Loucy (cell line): ENCODE measurements at regions not wholly inside any gene's neighbourhood (a gene's known extent, or its start where the extent isn't known, plus 50 kb on each side); places are given as distances from the start of the nearest gene placed in this dataset.

Source experiments
- H2AFZ ChIP-seq: fragments of 200-600 bp; sonication (generic); 2 replicates; pipeline ENCODE4 v1.6.0; 2016; ENCODE audit warnings: antibody characterized with exemption, mild to moderate bottlenecking, low read length, moderate library complexity
- H3F3A ChIP-seq: fragments of 200-600 bp; 2 replicates; pipeline ENCODE4 v1.6.0; 2016; ENCODE audit warnings: antibody characterized with exemption, low read depth, mild to moderate bottlenecking
- H3K27me3 ChIP-seq: fragments of 200-600 bp; sonication (generic); 2 replicates; pipeline ENCODE4 v1.6.1; 2014; ENCODE audit warnings: low read length, mild to moderate bottlenecking; ENCODE audit not compliant: insufficient read depth, poor library complexity, severe bottlenecking
- H3K36me3 ChIP-seq: fragments of 200-600 bp; sonication (generic); 2 replicates; pipeline ENCODE4 v1.6.1; 2016; ENCODE audit warnings: low read length; ENCODE audit not compliant: insufficient read depth
- H3K4me1 ChIP-seq: fragments of 200-600 bp; sonication (generic); 2 replicates; pipeline ENCODE4 v1.5.1; 2014; ENCODE audit warnings: low read length, mild to moderate bottlenecking; ENCODE audit not compliant: insufficient read depth, poor library complexity, severe bottlenecking
- H3K4me2 ChIP-seq: fragments of 200-600 bp; sonication (generic); 2 replicates; pipeline ENCODE4 v1.6.0; 2014; ENCODE audit warnings: antibody characterized with exemption, low read length, low read depth, mild to moderate bottlenecking; ENCODE audit not compliant: poor library complexity, severe bottlenecking
- H3K4me3 ChIP-seq: fragments of 200-600 bp; sonication (generic); 2 replicates; pipeline ENCODE4 v1.5.1; 2014; ENCODE audit warnings: low read length, mild to moderate bottlenecking, mixed read lengths; ENCODE audit not compliant: poor library complexity, severe bottlenecking
- H3K79me2 ChIP-seq: fragments of 200-600 bp; sonication (generic); 2 replicates; pipeline ENCODE4 v1.6.1; 2014; ENCODE audit warnings: low read length; ENCODE audit not compliant: insufficient read depth
- H3K9ac ChIP-seq: fragments of 200-600 bp; sonication (generic); 2 replicates; pipeline ENCODE4 v1.6.0; 2014; ENCODE audit warnings: mild to moderate bottlenecking, low read depth, low read length, moderate library complexity; ENCODE audit not compliant: poor library complexity, severe bottlenecking
- H3K9me2 ChIP-seq: fragments of 200-600 bp; sonication (generic); replicated peaks from 2 replicates; pipeline ENCODE4 v1.6.1; 2016; ENCODE audit warnings: low read depth, low read length, mixed read lengths
- H3K9me3 ChIP-seq: fragments of 200-600 bp; sonication (generic); 2 replicates; pipeline ENCODE4 v1.6.1; 2014; ENCODE audit warnings: mild to moderate bottlenecking, antibody characterized with exemption, low read length, low read depth; ENCODE audit not compliant: insufficient read depth
- H4K20me1 ChIP-seq: fragments of 200-600 bp; sonication (generic); 2 replicates; pipeline ENCODE4 v1.6.0; 2014; ENCODE audit warnings: antibody characterized with exemption, low read length, mild to moderate bottlenecking; ENCODE audit not compliant: insufficient read depth, poor library complexity, severe bottlenecking
- CTCF ChIP-seq: fragments of 200-600 bp; sonication (generic); conservative IDR thresholded peaks from 2 replicates; pipeline ENCODE4 v1.5.1; 2014; ENCODE audit warnings: mild to moderate bottlenecking, antibody characterized with exemption, low read length
- EZH2phosphoT487 ChIP-seq: fragments of 200-600 bp; IDR thresholded peaks from 2 replicates; pipeline ENCODE4 v1.6.1; 2018; ENCODE audit warnings: antibody characterized with exemption, mild to moderate bottlenecking, moderate library complexity, borderline replicate concordance

DNA sequence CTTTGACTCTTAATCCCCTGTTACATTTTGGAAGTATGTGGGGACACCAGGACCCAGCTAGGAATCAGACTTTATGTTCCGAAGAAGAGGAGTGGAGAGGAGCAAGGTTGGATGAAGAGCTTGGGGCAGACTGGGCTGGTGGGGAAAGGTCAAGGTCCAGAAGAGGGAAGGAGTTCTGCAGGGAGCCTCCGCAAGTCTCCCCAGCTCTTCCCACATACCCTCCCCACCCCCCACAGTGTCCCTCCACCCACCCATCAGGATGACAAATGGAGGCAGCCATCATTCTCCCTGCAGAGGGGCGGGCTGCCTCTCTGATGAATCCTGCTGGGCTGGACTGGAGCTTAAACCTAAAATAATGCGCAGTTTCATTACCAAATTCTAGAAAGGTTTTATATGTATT is 77.2 kb downstream of the ACKR3 start:
- Histone ChIP-seq H3K79me2 (no peaks in the 10 kb centered on the region), H3K9me2 (no peaks in the 10 kb centered on the region), H3F3A (no peaks in the 10 kb centered on the region), H3K27me3 (no peaks in the 10 kb centered on the region), H3K4me1 (no peaks in the 10 kb centered on the region), H3K9ac (no peak overlapping the region), H3K4me3 (no peak overlapping the region), H4K20me1 (no peaks in the 10 kb centered on the region), H3K36me3 (no peaks in the 10 kb centered on the region), H3K4me2 (no peak overlapping the region), H2AFZ (no peak overlapping the region), H3K9me3 (no peaks in the 10 kb centered on the region)
- no peak for TF ChIP-seq EZH2phosphoT487

GRCh38 chr2:236647621-236648020 is 78.0 kb downstream of the ACKR3 start:
- H2AFZ ChIP-seq, result no peak overlapping the region

GRCh38 chr2:236653863-236654262 is 84.2 kb downstream of the ACKR3 start:
- Histone ChIP-seq H3K9ac (no peak overlapping the region), H3K79me2 (no peaks in the 10 kb centered on the region), H3K4me2 (no peak overlapping the region), H3K36me3 (no peaks in the 10 kb centered on the region), H4K20me1 (no peaks in the 10 kb centered on the region), H3K9me2 (no peaks in the 10 kb centered on the region), H3K4me1 (no peaks in the 10 kb centered on the region), H2AFZ (no peak overlapping the region), H3K9me3 (no peaks in the 10 kb centered on the region), H3F3A (no peaks in the 10 kb centered on the region), H3K27me3 (no peaks in the 10 kb centered on the region), H3K4me3 (no peak overlapping the region)
- no peak for TF ChIP-seq EZH2phosphoT487

More at GRCh38 chr2:236647621-236648020, 78.0 kb downstream of the ACKR3 start:
- Histone ChIP-seq H3K9ac (no peak overlapping the region), H3F3A (no peaks in the 10 kb centered on the region), H3K9me3 (no peaks in the 10 kb centered on the region), H3K4me3 (no peak overlapping the region), H3K79me2 (no peaks in the 10 kb centered on the region), H3K4me2 (no peak overlapping the region), H3K27me3 (no peaks in the 10 kb centered on the region), H3K4me1 (no peaks in the 10 kb centered on the region), H3K9me2 (no peaks in the 10 kb centered on the region), H4K20me1 (no peaks in the 10 kb centered on the region), H3K36me3 (no peaks in the 10 kb centered on the region)
- TF ChIP-seq EZH2phosphoT487, result no peak
- TF ChIP-seq CTCF, result no peak

GRCh38 chr2:236654496-236654895 is 84.9 kb downstream of the ACKR3 start:
- Histone ChIP-seq H3K36me3 (no peaks in the 10 kb centered on the region), H3K4me3 (no peak overlapping the region)
- TF ChIP-seq CTCF (no peak), EZH2phosphoT487 (no peak)

More at GRCh38 chr2:236654496-236654895, 84.9 kb downstream of the ACKR3 start:
- Histone ChIP-seq H3K9me3 (no peaks in the 10 kb centered on the region), H3F3A (no peaks in the 10 kb centered on the region), H3K9me2 (no peaks in the 10 kb centered on the region), H3K79me2 (no peaks in the 10 kb centered on the region), H3K27me3 (no peaks in the 10 kb centered on the region), H3K9ac (no peak overlapping the region), H3K4me2 (no peak overlapping the region), H4K20me1 (no peaks in the 10 kb centered on the region), H3K4me1 (no peaks in the 10 kb centered on the region), H2AFZ (no peak overlapping the region)
